Naive thymus-derived CD4-positive, alpha-beta T cell (primary cell): ENCODE measurements at regions not wholly inside any gene's neighbourhood (a gene's known extent, or its start where the extent isn't known, plus 50 kb on each side); places are given as distances from the start of the nearest gene placed in this dataset.

Experiments used
- ATAC-seq: fragments of 150-1000 bp; cut with Tn5 transposase; 2 replicates; pipeline ENCODE4 v1.10.0; 2021; ENCODE audit warnings: mild to moderate bottlenecking, moderate library complexity
- CTCF ChIA-PET: fragments of 350-600 bp; sonication (Branson Sonifier 250); formaldehyde crosslinking; loops from one replicate; lab custom pipeline; 2021; ENCODE audit warnings: antibody characterized with exemption; lab: Charles Lee
- POLR2A ChIA-PET: fragments of 350-600 bp; sonication (Branson Sonifier 250); formaldehyde crosslinking; loops from one replicate; lab custom pipeline; 2021; ENCODE audit warnings: antibody characterized with exemption, inconsistent platforms; lab: Charles Lee
- DNase-seq, 9 donors: peaks; one replicate each; pipeline versions ENCODE4 v3.0.0 to v3.0.0-alpha.2; 2020 to 2022; ENCODE audit warnings: mixed read lengths in 1 of 9
- H3K27ac ChIP-seq: one replicate; pipeline ENCODE4 v1.7.0; 2013; ENCODE audit warnings: mild to moderate bottlenecking, low read depth, low read length, moderate library complexity
- H3K27me3 ChIP-seq, 2 donors: one replicate each; pipeline ENCODE4 v1.7.0; 2013; ENCODE audit warnings: low read length in 2 of 2, mild to moderate bottlenecking in 2 of 2, moderate library complexity in 2 of 2; ENCODE audit not compliant: control insufficient read depth in 2 of 2, insufficient read depth in 2 of 2
- H3K36me3 ChIP-seq, 3 experiments: 1 replicate in 2 of 3; 2 replicates in 1 of 3; pipeline ENCODE4 v1.7.0; 2013; ENCODE audit warnings: low read length in 3 of 3, mild to moderate bottlenecking in 3 of 3, moderate library complexity in 1 of 3; ENCODE audit not compliant: insufficient read depth in 3 of 3, control insufficient read depth in 2 of 3
- H3K4me1 ChIP-seq, 2 donors: one replicate each; pipeline ENCODE4 v1.7.0; 2013; ENCODE audit warnings: low read length in 2 of 2, mild to moderate bottlenecking in 2 of 2, moderate library complexity in 1 of 2; ENCODE audit not compliant: control insufficient read depth in 2 of 2, insufficient read depth in 2 of 2
- H3K4me3 ChIP-seq: 2 replicates; pipeline ENCODE4 v1.7.0; 2013; ENCODE audit warnings: mild to moderate bottlenecking, low read length
- H3K9me3 ChIP-seq, 3 experiments: 1 replicate in 2 of 3; 2 replicates in 1 of 3; pipeline ENCODE4 v1.7.0; 2013; ENCODE audit warnings: low read length in 3 of 3; ENCODE audit not compliant: control insufficient read depth in 2 of 3
- H3K27ac Mint-ChIP-seq, 9 donors: one replicate each; pipeline ENCODE4 v1.8.0; 2020 to 2022; ENCODE audit warnings: mixed read lengths in 9 of 9, mild to moderate bottlenecking in 8 of 9, moderate library complexity in 5 of 9, inconsistent platforms in 2 of 9
- H3K27me3 Mint-ChIP-seq, 5 donors: one replicate each; pipeline ENCODE4 v1.8.0; 2021 to 2022; ENCODE audit warnings: mixed read lengths in 5 of 5, mild to moderate bottlenecking in 1 of 5
- H3K36me3 Mint-ChIP-seq, 5 donors: one replicate each; pipeline ENCODE4 v1.8.0; 2020 to 2022; ENCODE audit warnings: mixed read lengths in 5 of 5, mild to moderate bottlenecking in 3 of 5, inconsistent platforms in 1 of 5
- H3K4me1 Mint-ChIP-seq, 7 donors: one replicate each; pipeline ENCODE4 v1.8.0; 2020 to 2022; ENCODE audit warnings: mixed read lengths in 7 of 7, mild to moderate bottlenecking in 3 of 7, inconsistent platforms in 1 of 7
- H3K4me3 Mint-ChIP-seq, 10 donors: one replicate each; pipeline ENCODE4 v1.8.0; 2020 to 2022; ENCODE audit warnings: mild to moderate bottlenecking in 10 of 10, mixed read lengths in 10 of 10, moderate library complexity in 6 of 10, inconsistent platforms in 2 of 10
- H3K9me3 Mint-ChIP-seq, 11 donors: one replicate each; pipeline ENCODE4 v1.8.0; 2020 to 2022; ENCODE audit warnings: mixed read lengths in 11 of 11, mild to moderate bottlenecking in 4 of 11, inconsistent platforms in 1 of 11, moderate library complexity in 1 of 11
- intact Hi-C, 2 donors: fragments of 100-400 bp; cut with micrococcal nuclease; formaldehyde crosslinking; loops; one replicate each; pipeline ENCODE4 v1.15.1; 2023

DNA sequence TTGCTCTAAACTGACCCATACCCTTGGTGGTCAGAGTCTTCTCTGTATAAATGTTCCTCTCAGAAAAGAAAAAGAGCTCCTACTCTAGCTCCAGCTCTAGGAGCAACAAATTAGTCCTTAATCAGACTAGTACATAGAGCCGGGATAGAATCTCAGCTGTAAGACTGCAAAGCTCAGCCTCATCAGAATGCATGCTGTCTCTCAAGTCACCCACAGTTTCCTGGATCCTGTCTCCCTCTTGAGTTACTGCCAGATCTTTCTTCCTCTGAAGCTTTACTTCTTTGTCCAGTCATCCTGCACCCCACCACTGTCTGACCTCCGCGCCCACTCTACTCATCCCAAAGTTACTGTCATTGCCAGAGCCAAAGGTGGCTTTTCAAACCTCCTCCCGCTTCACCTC lies 139.3 kb upstream of the PRMT8 start:
- peaks cover 0 to 2% (median 0%) of the 10 kb centered on the region in 11 donors for H3K9me3 Mint-ChIP-seq
- H3K4me1 Mint-ChIP-seq = peaks cover 0 to under 1% (median 0%) of the 10 kb centered on the region in 7 donors
- H3K27me3 Mint-ChIP-seq = peaks cover 6 to 25% (median 10%) of the 10 kb centered on the region in 5 donors
- CTCF ChIA-PET = no interaction called here
- no peaks in the 10 kb centered on the region for H3K36me3 Mint-ChIP-seq
- POLR2A ChIA-PET = no interaction called here
- no peak for DNase-seq
- Histone ChIP-seq H3K4me1 (no peaks in the 10 kb centered on the region), H3K4me3 (no peak overlapping the region), H3K36me3 (no peaks in the 10 kb centered on the region), H3K9me3 (no peaks in the 10 kb centered on the region), H3K27me3 (no peaks in the 10 kb centered on the region), H3K27ac (no peak overlapping the region)
- no peak for ATAC-seq
- H3K4me3 Mint-ChIP-seq = no peak overlapping the region
- no peak overlapping the region for H3K27ac Mint-ChIP-seq
- intact Hi-C loops = no loop called here

DNA sequence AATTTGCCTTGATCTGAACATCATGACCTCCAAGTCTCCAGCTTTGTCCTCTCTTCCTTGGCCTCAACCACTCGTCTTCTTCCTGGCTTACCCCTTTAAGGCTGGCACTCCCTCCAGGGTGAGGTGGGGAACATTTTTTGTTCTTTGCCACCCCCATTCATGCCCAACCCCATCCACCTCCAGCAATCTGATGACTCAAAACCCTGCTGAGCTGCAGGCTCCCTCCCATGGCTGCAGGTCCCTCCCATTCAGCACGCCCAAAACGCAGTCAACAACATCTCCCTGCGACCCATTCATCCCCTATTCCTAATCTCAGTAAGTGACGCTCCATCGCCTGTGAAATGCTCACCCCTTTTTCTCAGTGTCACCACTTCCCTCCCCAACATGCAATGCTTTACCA lies 138.8 kb upstream of the PRMT8 start:
- ChIA-PET CTCF (no interaction called here), POLR2A (no interaction called here)
- no peak overlapping the region for H3K27ac ChIP-seq
- no peak overlapping the region for H3K27ac Mint-ChIP-seq
- H3K27me3 ChIP-seq = no peaks in the 10 kb centered on the region
- DNase-seq (no peak), ATAC-seq (no peak)
- H3K27me3 Mint-ChIP-seq = peaks cover 6 to 25% (median 10%) of the 10 kb centered on the region in 5 donors
- no peaks in the 10 kb centered on the region for H3K36me3 Mint-ChIP-seq
- no peaks in the 10 kb centered on the region for H3K9me3 Mint-ChIP-seq
- H3K4me1 ChIP-seq = no peaks in the 10 kb centered on the region
- no peak overlapping the region for H3K4me3 Mint-ChIP-seq
- H3K36me3 ChIP-seq = no peaks in the 10 kb centered on the region
- H3K4me3 ChIP-seq = no peak overlapping the region
- H3K4me1 Mint-ChIP-seq = no peaks in the 10 kb centered on the region
- no peaks in the 10 kb centered on the region for H3K9me3 ChIP-seq
- intact Hi-C loops = no loop called here

DNA sequence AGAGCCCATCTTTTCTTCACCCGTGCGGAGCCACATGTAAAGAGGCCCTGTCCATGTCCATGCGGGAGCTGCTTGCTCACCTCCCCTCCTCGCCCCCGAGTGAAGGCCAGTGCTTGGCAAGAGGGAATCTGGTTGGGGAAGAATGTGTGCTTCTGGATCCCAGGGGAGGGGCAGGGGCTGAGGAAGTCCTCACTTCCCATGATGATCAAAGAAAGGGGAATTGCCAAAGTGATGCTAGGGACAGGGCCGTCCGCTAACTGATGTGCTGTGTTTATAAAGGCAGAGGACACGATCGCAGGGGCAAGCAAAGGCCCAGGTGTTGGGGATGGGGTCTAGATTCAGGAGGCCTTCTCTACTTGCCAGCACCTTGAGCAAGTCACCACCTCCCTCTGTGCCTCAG lies 137.4 kb upstream of the PRMT8 start:
- intact Hi-C loops = no loop called here
- Histone ChIP-seq H3K4me1 (no peaks in the 10 kb centered on the region), H3K36me3 (no peaks in the 10 kb centered on the region), H3K9me3 (no peaks in the 10 kb centered on the region), H3K27ac (no peak overlapping the region), H3K27me3 (no peaks in the 10 kb centered on the region), H3K4me3 (no peak overlapping the region)
- no peaks in the 10 kb centered on the region for H3K4me1 Mint-ChIP-seq
- no peak for DNase-seq
- no peak overlapping the region for H3K27ac Mint-ChIP-seq
- no peaks in the 10 kb centered on the region for H3K36me3 Mint-ChIP-seq
- no peak for ATAC-seq
- H3K27me3 Mint-ChIP-seq = peaks cover 1 to 20% (median 7%) of the 10 kb centered on the region in 5 donors
- H3K4me3 Mint-ChIP-seq = no peak overlapping the region
- no peaks in the 10 kb centered on the region for H3K9me3 Mint-ChIP-seq
- POLR2A ChIA-PET = interaction anchor here (0.6 kb wide), 1 partner anchor 1874 kb away, joined by 3 read pairs; no protein-coding TSS in a partner anchor
- CTCF ChIA-PET = no interaction called here

DNA sequence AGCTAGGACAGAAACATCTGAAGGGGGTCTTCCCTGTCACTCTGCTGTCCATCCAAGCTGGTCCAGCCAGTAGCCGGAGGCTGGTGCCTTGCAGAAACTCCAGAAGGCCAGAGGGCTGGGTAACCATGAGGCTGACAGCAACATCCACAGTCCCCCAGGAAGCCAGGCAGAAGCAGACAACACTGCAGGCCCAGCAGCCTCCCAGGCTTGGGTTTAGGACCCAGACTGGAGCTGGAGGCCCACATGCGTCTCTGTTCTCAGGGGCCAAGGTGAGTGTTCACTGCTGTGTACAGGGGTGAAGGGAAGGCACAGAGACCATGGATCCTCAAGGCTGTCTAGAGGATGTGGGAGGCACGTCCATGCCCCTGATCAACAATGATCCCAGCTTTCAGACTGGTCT lies 136.4 kb upstream of the PRMT8 start:
- no peaks in the 10 kb centered on the region for H3K36me3 ChIP-seq
- Mint-ChIP-seq H3K36me3 (no peaks in the 10 kb centered on the region), H3K27ac (no peak overlapping the region), H3K4me1 (no peaks in the 10 kb centered on the region), H3K4me3 (no peak overlapping the region), H3K27me3 (peaks cover 0 to 20% (median 9%) of the 10 kb centered on the region in 5 donors), H3K9me3 (no peaks in the 10 kb centered on the region)
- no peaks in the 10 kb centered on the region for H3K4me1 ChIP-seq
- POLR2A ChIA-PET = no interaction called here
- no peak for DNase-seq
- no peaks in the 10 kb centered on the region for H3K9me3 ChIP-seq
- no peak overlapping the region for H3K27ac ChIP-seq
- CTCF ChIA-PET = no interaction called here
- intact Hi-C loops = no loop called here
- no peaks in the 10 kb centered on the region for H3K27me3 ChIP-seq
- no peak for ATAC-seq
- H3K4me3 ChIP-seq = no peak overlapping the region

- no peaks in the 10 kb centered on the region for H3K36me3 ChIP-seq
- CTCF ChIA-PET = no interaction called here
- no peak for DNase-seq
- no peaks in the 10 kb centered on the region for H3K9me3 Mint-ChIP-seq
- H3K36me3 Mint-ChIP-seq = no peaks in the 10 kb centered on the region
- no peak overlapping the region for H3K27ac ChIP-seq
- no peak overlapping the region for H3K27ac Mint-ChIP-seq
- no peaks in the 10 kb centered on the region for H3K9me3 ChIP-seq
- no peak overlapping the region for H3K4me3 Mint-ChIP-seq
- peaks cover 0 to 17% (median 6%) of the 10 kb centered on the region in 5 donors for H3K27me3 Mint-ChIP-seq
- no peaks in the 10 kb centered on the region for H3K27me3 ChIP-seq
- intact Hi-C loops = no loop called here
- H3K4me1 ChIP-seq = no peaks in the 10 kb centered on the region
- POLR2A ChIA-PET = no interaction called here
- no peaks in the 10 kb centered on the region for H3K4me1 Mint-ChIP-seq
- no peak for ATAC-seq
- no peak overlapping the region for H3K4me3 ChIP-seq
Observed at GRCh38 chr12:3355378-3355900, 135.6 kb upstream of the PRMT8 start.

DNA sequence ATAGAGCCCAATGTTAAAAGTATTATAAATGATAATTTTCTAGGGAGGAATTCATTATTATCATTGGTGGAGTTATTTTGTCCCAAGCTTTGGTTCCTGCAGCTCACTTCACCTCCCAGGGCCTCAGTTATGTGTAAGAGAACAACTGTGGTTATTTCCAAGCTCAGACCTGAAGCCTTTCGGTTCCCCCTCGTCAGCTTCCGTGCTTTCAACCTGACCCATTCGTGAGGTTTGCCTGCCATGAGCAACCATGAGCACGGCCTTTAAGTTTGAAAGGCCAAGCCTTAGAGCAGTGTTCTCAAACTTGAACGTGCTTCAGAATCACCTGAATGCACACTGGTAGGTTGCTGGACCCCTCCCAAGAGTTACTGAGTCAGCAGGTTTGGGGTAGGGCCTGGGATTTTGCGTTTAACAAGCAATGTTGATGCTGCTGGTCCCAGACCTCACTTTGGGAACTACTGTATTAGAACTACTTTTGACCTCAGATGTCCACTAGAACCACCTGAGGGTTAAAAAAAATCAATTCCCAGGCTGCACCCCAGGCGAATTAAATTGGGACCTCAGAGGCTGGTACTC lies 133.0 kb upstream of the PRMT8 start:
- Mint-ChIP-seq H3K27ac (no peak overlapping the region), H3K4me3 (no peak overlapping the region), H3K4me1 (no peaks in the 10 kb centered on the region), H3K27me3 (peaks cover 0 to 27% (median 16%) of the 10 kb centered on the region in 5 donors), H3K36me3 (no peaks in the 10 kb centered on the region), H3K9me3 (peaks cover 0 to 1% (median 0%) of the 10 kb centered on the region in 11 donors)
- intact Hi-C loops = no loop called here
- Histone ChIP-seq H3K4me1 (no peaks in the 10 kb centered on the region), H3K9me3 (no peaks in the 10 kb centered on the region), H3K27me3 (no peaks in the 10 kb centered on the region), H3K4me3 (no peak overlapping the region), H3K27ac (no peak overlapping the region), H3K36me3 (no peaks in the 10 kb centered on the region)
- DNase-seq (no peak), ATAC-seq (no peak)
- POLR2A ChIA-PET = no interaction called here
- CTCF ChIA-PET = no interaction called here

- no peaks in the 10 kb centered on the region for H3K27me3 ChIP-seq
- ATAC-seq (no peak), DNase-seq (no peak)
- no peaks in the 10 kb centered on the region for H3K9me3 ChIP-seq
- Mint-ChIP-seq H3K4me1 (peaks cover 0 to 3% (median 0%) of the 10 kb centered on the region in 7 donors), H3K36me3 (no peaks in the 10 kb centered on the region), H3K27ac (no peak overlapping the region), H3K4me3 (no peak overlapping the region), H3K9me3 (peaks cover 0 to 3% (median 0%) of the 10 kb centered on the region in 11 donors), H3K27me3 (peaks cover 9 to 29% (median 26%) of the 10 kb centered on the region in 5 donors)
- CTCF ChIA-PET = no interaction called here
- POLR2A ChIA-PET = no interaction called here
- H3K4me3 ChIP-seq = no peak overlapping the region
- H3K4me1 ChIP-seq = no peaks in the 10 kb centered on the region
- no peaks in the 10 kb centered on the region for H3K36me3 ChIP-seq
- intact Hi-C loops = no loop called here
- H3K27ac ChIP-seq = no peak overlapping the region
Observed at GRCh38 chr12:3359478-3359877, 131.5 kb upstream of the PRMT8 start.
